Testis (tissue), 2 donors: ENCODE measurements at regions not wholly inside any gene's neighbourhood (a gene's known extent, or its start where the extent isn't known, plus 50 kb on each side); places are given as distances from the start of the nearest gene placed in this dataset.
"Not testable (repeated sequence)": the region's sequence is repeated elsewhere in the genome, so short reads cannot be mapped to it uniquely, and the experiment has no call there.

ENCODE experiments used
- DNase-seq: peaks from one replicate; pipeline ENCODE4 v3.0.0-alpha.2; 2019
- H3K27ac ChIP-seq, 2 donors: fragments of 200-600 bp; sonication (generic); one replicate each; pipeline ENCODE4 v1.5.1; 2019
- H3K27me3 ChIP-seq: fragments of 200-600 bp; sonication (generic); one replicate; pipeline ENCODE4 v1.5.1; 2019
- H3K36me3 ChIP-seq: fragments of 200-600 bp; sonication (generic); one replicate; pipeline ENCODE4 v1.5.1; 2017; ENCODE audit warnings: low read depth; ENCODE audit errors: missing control alignments
- H3K4me1 ChIP-seq: fragments of 200-600 bp; sonication (generic); one replicate; pipeline ENCODE4 v1.5.1; 2019
- H3K4me3 ChIP-seq, 2 donors: fragments of 200-600 bp; sonication (generic); one replicate each; pipeline ENCODE4 v1.5.1; 2017 to 2019
- H3K9me3 ChIP-seq: fragments of 200-600 bp; sonication (generic); one replicate; pipeline ENCODE4 v1.5.1; 2017
- CTCF ChIP-seq, 3 experiments: fragments of 450-650 bp in 2 of 3; fragments of 200-600 bp in 1 of 3; sonication (generic) in 1 of 3; IDR thresholded peaks; one replicate each; pipeline ENCODE4 v1.5.1; 2016 to 2019; ENCODE audit warnings: antibody characterized with exemption in 3 of 3, mild to moderate bottlenecking in 2 of 3, moderate library complexity in 1 of 3
- POLR2A ChIP-seq: fragments of 450-650 bp; IDR thresholded peaks from one replicate; pipeline ENCODE4 v1.6.1; 2017; ENCODE audit warnings: antibody characterized with exemption, mild to moderate bottlenecking, moderate library complexity
- WGBS, 2 donors: methylation state at CpG; one replicate each; pipeline ENCODE4 v1.1.5; 2018; 5-methylcytosine and 5-hydroxymethylcytosine counted together
- intact Hi-C: fragments of 100-400 bp; cut with DNase I; formaldehyde crosslinking; loops from one replicate; pipeline ENCODE4 v1.15.1; 2023; ENCODE audit warnings: low total_unique reads

- no peaks in the 10 kb centered on the region for H3K4me1 ChIP-seq
- WGBS, 2 donors, result 61 to 68% methylated on average over 4 of the region's 4 CpGs
- intact Hi-C loops, result no loop called here
- TF ChIP-seq CTCF (IDR thresholded peaks at IDR 0.05) (no peak), POLR2A (no peak)
- no peaks in the 10 kb centered on the region for H3K27me3 ChIP-seq
- no peak for DNase-seq
- H3K36me3 ChIP-seq, result no peaks in the 10 kb centered on the region
- H3K9me3 ChIP-seq, result no peaks in the 10 kb centered on the region
- H3K27ac ChIP-seq, result no peak overlapping the region
- no peak overlapping the region for H3K4me3 ChIP-seq
Observed at GRCh38 chr15:81923561-81924350, 122.1 kb downstream of the MEX3B start.

- DNase-seq, result no peak
- intact Hi-C loops, result no loop called here
Observed at GRCh38 chr15:81922143-81922542, 123.7 kb downstream of the MEX3B start.

GRCh38 chr15:81921163-81921562 lies 124.7 kb downstream of the MEX3B start:
- intact Hi-C loops, result no loop called here
- 72 to 81% methylated on average over 1 of the region's 1 CpG for WGBS, 2 donors
- no peak overlapping the region for H3K4me3 ChIP-seq
- no peaks in the 10 kb centered on the region for H3K27me3 ChIP-seq
- H3K4me1 ChIP-seq, result no peaks in the 10 kb centered on the region
- no peaks in the 10 kb centered on the region for H3K36me3 ChIP-seq
- TF ChIP-seq CTCF (IDR thresholded peaks at IDR 0.05), result no peak
- TF ChIP-seq POLR2A, result no peak
- H3K9me3 ChIP-seq, result no peaks in the 10 kb centered on the region
- no peak overlapping the region for H3K27ac ChIP-seq
- no peak for DNase-seq

More at GRCh38 chr15:81922143-81922542, 123.7 kb downstream of the MEX3B start:
- Histone ChIP-seq H3K27ac (no peak overlapping the region), H3K9me3 (no peaks in the 10 kb centered on the region), H3K27me3 (no peaks in the 10 kb centered on the region), H3K4me1 (no peaks in the 10 kb centered on the region), H3K4me3 (no peak overlapping the region), H3K36me3 (no peaks in the 10 kb centered on the region)
- TF ChIP-seq POLR2A (no peak), CTCF (IDR thresholded peaks at IDR 0.05) (no peak)

GRCh38 chr15:81918767-81919166 lies 127.1 kb downstream of the MEX3B start:
- H3K36me3 ChIP-seq, H3K4me3 ChIP-seq, H3K9me3 ChIP-seq, DNase-seq, H3K27me3 ChIP-seq, H3K4me1 ChIP-seq, H3K27ac ChIP-seq, intact Hi-C loops: not testable (repeated sequence)
- WGBS, 2 donors, result 79% methylated on average over 1 of the region's 1 CpG; no CpG with 5 or more reads in 1 of the 2 donors

GRCh38 chr15:81916451-81916850 lies 129.4 kb downstream of the MEX3B start:
- no peaks in the 10 kb centered on the region for H3K36me3 ChIP-seq
- H3K27me3 ChIP-seq, result no peaks in the 10 kb centered on the region
- DNase-seq, result no peak
- TF ChIP-seq POLR2A (no peak), CTCF (IDR thresholded peaks at IDR 0.05) (no peak)
- H3K4me1 ChIP-seq, result peaks cover 5% of the 10 kb centered on the region
- H3K4me3 ChIP-seq, result no peak overlapping the region
- H3K27ac ChIP-seq, result no peak overlapping the region
- H3K9me3 ChIP-seq, result no peaks in the 10 kb centered on the region
- intact Hi-C loops, result no loop called here
